Transverse colon (tissue), 4 donors: ENCODE measurements at regions not wholly inside any gene's neighbourhood (a gene's known extent, or its start where the extent isn't known, plus 50 kb on each side); places are given as distances from the start of the nearest gene placed in this dataset.

Experiments used
- DNase-seq: peaks from one replicate; pipeline ENCODE4 v3.0.0-alpha.2; 2019
- H3K27ac ChIP-seq, 4 donors: fragments of 200-600 bp; sonication (generic); 2 replicates each; pipeline ENCODE4 v1.5.1; 2016 to 2018; ENCODE audit warnings: inconsistent platforms in 4 of 4
- H3K27me3 ChIP-seq: fragments of 200-600 bp; sonication (generic); 2 replicates; pipeline ENCODE4 v1.5.1; 2017; ENCODE audit warnings: inconsistent platforms
- H3K36me3 ChIP-seq, 4 donors: fragments of 200-600 bp; sonication (generic); 2 replicates each; pipeline ENCODE4 v1.5.1; 2017 to 2019; ENCODE audit warnings: inconsistent platforms in 4 of 4
- H3K4me1 ChIP-seq, 4 donors: fragments of 200-600 bp; sonication (generic); 2 replicates each; pipeline ENCODE4 v1.5.1; 2017 to 2020; ENCODE audit warnings: inconsistent platforms in 4 of 4
- H3K4me3 ChIP-seq, 4 donors: fragments of 200-600 bp; sonication (generic); 1 replicate in 1 of 4; 2 replicates in 3 of 4; pipeline versions ENCODE4 v1.5.1 to v1.6.1; 2017 to 2019; ENCODE audit warnings: inconsistent platforms in 4 of 4
- H3K9me3 ChIP-seq, 2 donors: fragments of 200-600 bp; sonication (generic); 2 replicates each; pipeline ENCODE4 v1.5.1; 2017 to 2019; ENCODE audit warnings: inconsistent platforms in 2 of 2
- EP300 ChIP-seq: sonication (generic); formaldehyde crosslinking; IDR thresholded peaks from one replicate; pipeline ENCODE4 v1.6.1; 2017; ENCODE audit warnings: antibody characterized with exemption, low read depth
- POLR2A ChIP-seq: fragments of 450-650 bp; IDR thresholded peaks from one replicate; pipeline ENCODE4 v1.6.1; 2016; ENCODE audit warnings: antibody characterized with exemption, mild to moderate bottlenecking, moderate library complexity
- POLR2AphosphoS5 ChIP-seq, 3 donors: sonication (generic); formaldehyde crosslinking; IDR thresholded peaks; one replicate each; pipeline ENCODE4 v1.6.1; 2016; ENCODE audit warnings: antibody characterized with exemption in 3 of 3
- WGBS, 2 donors: methylation state at CpG; one replicate each; pipeline ENCODE4 v1.1.5; 2018; ENCODE audit warnings: low coverage in 1 of 2; 5-methylcytosine and 5-hydroxymethylcytosine counted together
- in situ Hi-C, 4 donors: fragments of 200-750 bp; cut with MboI; loops; one replicate each; pipeline versions ENCODE4 v1.15.0 to v1.15.1; 2017; ENCODE audit warnings: low sequenced_read_pairs in 3 of 4, low pct_ligation_motif_present in 1 of 4, low pct_unique_long_range_greater_than_20kb in 1 of 4
- intact Hi-C: fragments of 100-400 bp; cut with DNase I; formaldehyde crosslinking; loops from one replicate; pipeline ENCODE4 v1.15.1; 2023; ENCODE audit warnings: low total_unique reads
- TF ChIP-seq, protein P1 (sequence below), 5 experiments: fragments of 200-600 bp in 3 of 5; fragments of 450-650 bp in 2 of 5; sonication (generic) in 3 of 5; IDR thresholded peaks; 1 replicate in 2 of 5; 2 replicates in 3 of 5; pipeline ENCODE4 v1.5.1; 2016 to 2017; ENCODE audit warnings: antibody characterized with exemption in 5 of 5, inconsistent platforms in 3 of 5, mild to moderate bottlenecking in 2 of 5, moderate library complexity in 1 of 5

DNA sequence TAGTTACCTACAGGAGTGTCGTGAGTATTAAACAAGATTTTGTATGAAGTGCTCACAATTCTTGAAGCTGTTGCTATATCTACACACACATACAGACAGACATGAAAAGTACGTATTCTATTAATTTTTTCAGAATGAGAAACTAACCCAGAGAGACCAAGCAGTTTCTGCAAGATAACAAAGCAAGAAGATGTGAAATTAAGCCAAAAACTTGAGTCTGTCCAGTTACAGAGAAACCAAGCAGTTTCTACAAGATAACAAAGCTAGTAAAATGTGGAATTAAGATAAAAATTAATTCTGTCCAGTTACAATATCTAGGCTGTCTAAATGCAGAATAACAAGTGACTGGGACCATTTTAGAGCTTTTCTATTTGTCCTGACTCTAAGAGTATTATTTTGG is 132.4 kb downstream of the ALG10B start:
- intact Hi-C loops (no loop called here), in situ Hi-C loops (no loop called here)
- no peak overlapping the region for H3K4me3 ChIP-seq
- 76 to 78% methylated on average over 2 of the region's 2 CpGs for WGBS, 2 donors
- H3K27ac ChIP-seq: no peak overlapping the region
- DNase-seq: no peak
- TF ChIP-seq EP300: no peak
- TF ChIP-seq, protein P1, sequence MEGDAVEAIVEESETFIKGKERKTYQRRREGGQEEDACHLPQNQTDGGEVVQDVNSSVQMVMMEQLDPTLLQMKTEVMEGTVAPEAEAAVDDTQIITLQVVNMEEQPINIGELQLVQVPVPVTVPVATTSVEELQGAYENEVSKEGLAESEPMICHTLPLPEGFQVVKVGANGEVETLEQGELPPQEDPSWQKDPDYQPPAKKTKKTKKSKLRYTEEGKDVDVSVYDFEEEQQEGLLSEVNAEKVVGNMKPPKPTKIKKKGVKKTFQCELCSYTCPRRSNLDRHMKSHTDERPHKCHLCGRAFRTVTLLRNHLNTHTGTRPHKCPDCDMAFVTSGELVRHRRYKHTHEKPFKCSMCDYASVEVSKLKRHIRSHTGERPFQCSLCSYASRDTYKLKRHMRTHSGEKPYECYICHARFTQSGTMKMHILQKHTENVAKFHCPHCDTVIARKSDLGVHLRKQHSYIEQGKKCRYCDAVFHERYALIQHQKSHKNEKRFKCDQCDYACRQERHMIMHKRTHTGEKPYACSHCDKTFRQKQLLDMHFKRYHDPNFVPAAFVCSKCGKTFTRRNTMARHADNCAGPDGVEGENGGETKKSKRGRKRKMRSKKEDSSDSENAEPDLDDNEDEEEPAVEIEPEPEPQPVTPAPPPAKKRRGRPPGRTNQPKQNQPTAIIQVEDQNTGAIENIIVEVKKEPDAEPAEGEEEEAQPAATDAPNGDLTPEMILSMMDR (IDR thresholded peaks at IDR 0.05): no peak
- TF ChIP-seq POLR2A: no peak
- no peaks in the 10 kb centered on the region for H3K9me3 ChIP-seq
- no peaks in the 10 kb centered on the region for H3K4me1 ChIP-seq
- H3K27me3 ChIP-seq: no peaks in the 10 kb centered on the region
- H3K36me3 ChIP-seq: no peaks in the 10 kb centered on the region

- in situ Hi-C loops (loop anchor here in 1 of 4 donors (25.0 kb wide), 1 partner anchor 94 kb away; no protein-coding TSS in a partner anchor), intact Hi-C loops (no loop called here)
- Histone ChIP-seq H3K4me1 (no peaks in the 10 kb centered on the region), H3K4me3 (no peak overlapping the region), H3K27me3 (no peaks in the 10 kb centered on the region), H3K36me3 (no peaks in the 10 kb centered on the region), H3K9me3 (no peaks in the 10 kb centered on the region), H3K27ac (no peak overlapping the region)
- DNase-seq: no peak
- TF ChIP-seq, protein P1 (IDR thresholded peaks at IDR 0.05): no peak
- TF ChIP-seq POLR2A (no peak), EP300 (no peak), POLR2AphosphoS5 (IDR thresholded peaks at IDR 0.05) (no peak)
- WGBS, 2 donors: 30 to 69% methylated on average over 2 of the region's 2 CpGs
These were observed 140.1 kb downstream of the ALG10B start for GRCh38 chr12:38456537-38457120.

GRCh38 chr12:38465020-38465419 is 148.4 kb downstream of the ALG10B start:
- Histone ChIP-seq H3K27me3 (no peaks in the 10 kb centered on the region), H3K9me3 (no peaks in the 10 kb centered on the region), H3K4me1 (no peaks in the 10 kb centered on the region), H3K36me3 (no peaks in the 10 kb centered on the region), H3K4me3 (no peak overlapping the region), H3K27ac (no peak overlapping the region)
- 82% methylated on average over 5 of the region's 5 CpGs for WGBS, 2 donors
- in situ Hi-C loops: loop anchor here in 1 of 4 donors (25.0 kb wide), 1 partner anchor 103 kb away; no protein-coding TSS in a partner anchor
- intact Hi-C loops: no loop called here
- no peak for DNase-seq
- TF ChIP-seq POLR2A: no peak
- no peak for TF ChIP-seq POLR2AphosphoS5 (IDR thresholded peaks at IDR 0.05)
- TF ChIP-seq EP300: no peak
- TF ChIP-seq, protein P1 (IDR thresholded peaks at IDR 0.05): no peak

GRCh38 chr12:38469715-38470114 is 153.1 kb downstream of the ALG10B start:
- no peaks in the 10 kb centered on the region for H3K36me3 ChIP-seq
- TF ChIP-seq EP300: no peak
- 79 to 87% methylated on average over 5 to 7 of the region's 7 CpGs for WGBS, 2 donors
- H3K27me3 ChIP-seq: no peaks in the 10 kb centered on the region
- in situ Hi-C loops: loop anchor here in 1 of 4 donors (25.0 kb wide), 1 partner anchor 107 kb away; no protein-coding TSS in a partner anchor
- no peaks in the 10 kb centered on the region for H3K9me3 ChIP-seq
- H3K27ac ChIP-seq: no peak overlapping the region
- intact Hi-C loops: no loop called here
- H3K4me1 ChIP-seq: no peaks in the 10 kb centered on the region
- no peak for DNase-seq
- no peak overlapping the region for H3K4me3 ChIP-seq
